HepG2 (cell line): ENCODE measurements at regions not wholly inside any gene's neighbourhood (a gene's known extent, or its start where the extent isn't known, plus 50 kb on each side); places are given as distances from the start of the nearest gene placed in this dataset.
A peak's percentile ranks its signal among the peaks of the same experiment; 100 is the strongest.

ENCODE experiments used
- ATAC-seq: fragments of 200-7000 bp; cut with Tn5 transposase; 3 replicates; pipeline ENCODE4 v1.9.1; 2020; ENCODE audit warnings: mild to moderate bottlenecking, moderate library complexity
- BruUV-seq: library from RNA; stranded (reverse); fragments of 400-500 nt; replicated peaks from 2 replicates; lab custom pipeline; 2021; lab: Mats Ljungman, UMichigan
- CTCF ChIA-PET: fragments of 300-600 bp; formaldehyde crosslinking; extraction: SDS; loops from one replicate; lab custom pipeline; 2021; ENCODE audit warnings: low total read pairs, inconsistent platforms, low intra/inter-chr PET ratio; lab: Yijun Ruan, JAX
- POLR2A ChIA-PET: fragments of 350-600 bp; sonication (Branson Sonifier 250); formaldehyde crosslinking; loops from one replicate; lab custom pipeline; 2020; ENCODE audit warnings: antibody characterized with exemption, inconsistent platforms; lab: Yijun Ruan, JAX
- DNase-seq: peaks from one replicate; pipeline ENCODE4 v3.0.0-alpha.2; 2015; ENCODE audit warnings: low spot score
- FAIRE-seq: peaks from 3 replicates; lab custom pipeline; 2011; peaks lifted over from hg19 to GRCh38; lab: Jason Lieb, UNC
- H2AFZ ChIP-seq: one replicate; pipeline ENCODE4 v1.6.1; 2011; ENCODE audit warnings: low read length, inconsistent platforms
- H3K27ac ChIP-seq: fragments of 300-600 bp; 3 replicates; pipeline ENCODE4 v1.8.0; 2011; ENCODE audit warnings: mixed run types, mild to moderate bottlenecking, mixed read lengths, low read length, inconsistent platforms; ENCODE audit not compliant: insufficient read depth; ENCODE audit errors: extremely low read length
- H3K27me3 ChIP-seq, 2 experiments: fragments of 200-600 bp in 1 of 2; 2 replicates in 1 of 2; 3 replicates in 1 of 2; pipeline versions ENCODE4 v1.6.0 to v1.8.0; 2011; ENCODE audit warnings: low read length in 2 of 2, mild to moderate bottlenecking in 2 of 2, moderate library complexity in 2 of 2, inconsistent platforms in 1 of 2; ENCODE audit not compliant: insufficient read depth in 2 of 2, control insufficient read depth in 1 of 2
- H3K36me3 ChIP-seq, 2 experiments: fragments of 200-600 bp in 1 of 2; replicated peaks in 1 of 2; 2 replicates in 1 of 2; 3 replicates in 1 of 2; pipeline versions ENCODE4 v1.5.1 to v1.8.0; 2011; ENCODE audit warnings: low read length in 2 of 2, inconsistent platforms in 1 of 2; ENCODE audit not compliant: insufficient read depth in 2 of 2, control insufficient read depth in 1 of 2
- H3K4me1 ChIP-seq: 2 replicates; pipeline ENCODE4 v1.5.1; 2012; ENCODE audit warnings: low read length, inconsistent platforms; ENCODE audit not compliant: insufficient read depth
- H3K4me2 ChIP-seq: 2 replicates; pipeline ENCODE4 v1.6.0; 2011; ENCODE audit warnings: low read depth, low read length, inconsistent platforms
- H3K4me3 ChIP-seq, 3 experiments: fragments of 200-600 bp in 1 of 3; sonication (generic), shearing (Covaris generic) in 1 of 3; replicated peaks in 1 of 3; 2 replicates each; pipeline ENCODE4 v1.5.1; 2011 to 2016; ENCODE audit warnings: low read length in 3 of 3, inconsistent platforms in 2 of 3, low read depth in 2 of 3, mild to moderate bottlenecking in 2 of 3, control low read depth in 1 of 3, mixed read lengths in 1 of 3; ENCODE audit not compliant: insufficient read depth in 1 of 3
- H3K79me2 ChIP-seq: one replicate; pipeline ENCODE4 v1.6.1; 2011; ENCODE audit warnings: low read length, inconsistent platforms; ENCODE audit not compliant: insufficient read depth
- H3K9ac ChIP-seq: 2 replicates; pipeline ENCODE4 v1.6.0; 2011; ENCODE audit warnings: mild to moderate bottlenecking, low read depth, low read length, inconsistent platforms; ENCODE audit not compliant: insufficient read depth
- H3K9me3 ChIP-seq: 2 replicates; pipeline ENCODE4 v1.5.1; 2012; ENCODE audit warnings: mild to moderate bottlenecking, low read length
- H4K20me1 ChIP-seq: 2 replicates; pipeline ENCODE4 v1.6.0; 2011; ENCODE audit warnings: inconsistent platforms, mild to moderate bottlenecking, low read length, moderate library complexity; ENCODE audit not compliant: insufficient read depth
- FIP1L1 ChIP-seq: fragments of 200-400 bp; formaldehyde crosslinking; IDR thresholded peaks from 2 replicates; pipeline ENCODE4 v1.6.1; 2018; ENCODE audit warnings: low read depth, mild to moderate bottlenecking, low read length, moderate library complexity, borderline replicate concordance; ENCODE audit not compliant: insufficient read depth
- KLF9 ChIP-seq: IDR thresholded peaks from 2 replicates; pipeline ENCODE4 v1.6.1; 2016; ENCODE audit warnings: low read depth
- MAFF ChIP-seq: IDR thresholded peaks from 2 replicates; pipeline ENCODE4 v1.6.1; 2011; ENCODE audit warnings: low read depth, low read length, improper control_type of control experiment
- MAFK ChIP-seq, 2 experiments: IDR thresholded peaks in 1 of 2; conservative IDR thresholded peaks in 1 of 2; 2 replicates each; pipeline ENCODE4 v1.6.1; 2011; ENCODE audit warnings: improper control_type of control experiment in 2 of 2, low read length in 2 of 2
- MAX ChIP-seq: IDR thresholded peaks from 2 replicates; pipeline ENCODE4 v1.6.1; 2012; ENCODE audit warnings: inconsistent platforms
- PAWR ChIP-seq: sonication (generic); formaldehyde crosslinking; IDR thresholded peaks from 2 replicates; pipeline ENCODE4 v1.4.0; 2020; ENCODE audit warnings: missing genetic modification reagents, mild to moderate bottlenecking, borderline replicate concordance
- POLR2A ChIP-seq, 2 experiments: IDR thresholded peaks; 2 replicates each; pipeline ENCODE4 v1.6.1; 2011; ENCODE audit warnings: low read depth in 2 of 2, low read length in 2 of 2, mild to moderate bottlenecking in 1 of 2, moderate library complexity in 1 of 2; ENCODE audit not compliant: insufficient read depth in 1 of 2
- ZFP36L2 ChIP-seq: sonication (generic); formaldehyde crosslinking; IDR thresholded peaks from 2 replicates; pipeline ENCODE4 v1.4.0; 2020; ENCODE audit warnings: missing genetic modification reagents
- ZFP91 ChIP-seq: sonication (generic); formaldehyde crosslinking; IDR thresholded peaks from 2 replicates; pipeline ENCODE4 v1.9.0; 2022; ENCODE audit warnings: missing genetic modification reagents, mild to moderate bottlenecking, borderline replicate concordance
- ZNF101 ChIP-seq: sonication (generic); formaldehyde crosslinking; IDR thresholded peaks from 2 replicates; pipeline ENCODE4 v1.4.0; 2020; ENCODE audit warnings: mild to moderate bottlenecking, low read depth, missing genetic modification reagents, borderline replicate concordance
- ZNF496 ChIP-seq: sonication (generic); formaldehyde crosslinking; IDR thresholded peaks from 2 replicates; pipeline ENCODE4 v1.8.1; 2023; ENCODE audit warnings: mild to moderate bottlenecking, moderate library complexity, missing genetic modification reagents; ENCODE audit not compliant: insufficient replicate concordance
- ZNF678 ChIP-seq: sonication (generic); formaldehyde crosslinking; IDR thresholded peaks from 2 replicates; pipeline ENCODE4 v1.4.0; 2020; ENCODE audit warnings: mild to moderate bottlenecking, missing genetic modification reagents
- ZNF761 ChIP-seq: sonication (generic); formaldehyde crosslinking; conservative IDR thresholded peaks from 2 replicates; pipeline ENCODE4 v1.4.0; 2020; ENCODE audit warnings: mild to moderate bottlenecking, missing genetic modification reagents
- ZNF792 ChIP-seq: IDR thresholded peaks from 2 replicates; pipeline ENCODE4 v1.6.1; 2016
- WGBS: methylation state at CpG from one replicate; pipeline ENCODE4 v1.1.6; 2017; ENCODE audit warnings: low lambda C conversion rate; 5-methylcytosine and 5-hydroxymethylcytosine counted together
- in situ Hi-C: cut with HindIII; loops from 2 replicates; pipeline ENCODE4 v1.10.0; 2017; ENCODE audit warnings: low pct_unique_long_range_greater_than_20kb; ENCODE audit not compliant: extremely low pct_ligation_motif_present
- intact Hi-C: fragments of 100-400 bp; cut with micrococcal nuclease; formaldehyde crosslinking; loops from one replicate; pipeline ENCODE4 v1.10.0; 2022; ENCODE audit not compliant: unreplicated experiment

- CTCF ChIA-PET, result no interaction called here
- 1% methylated on average over 3 of the region's 3 CpGs for WGBS
Observed at GRCh38 chr6:19009769-19010168, 622.6 kb downstream of the RNF144B start.

More at GRCh38 chr6:19009769-19010168, 622.6 kb downstream of the RNF144B start:
- FAIRE-seq (no peak), DNase-seq (no peak), ATAC-seq (no peak)
- no peaks in the 10 kb centered on the region for H3K36me3 ChIP-seq
- TF ChIP-seq PAWR (CRISPR knock-in tag) (no peak), ZFP91 (CRISPR knock-in tag) (no peak), MAX (no peak), ZNF761 (CRISPR knock-in tag) (no peak), ZFP36L2 (CRISPR knock-in tag) (no peak), MAFF (peak; percentile 67), POLR2A (IDR thresholded peaks at IDR 0.05; ENCODE audit: insufficient read depth in 1 of 2, low read depth in 2 of 2, low read length in 2 of 2) (no peak), KLF9 (CRISPR knock-in tag) (no peak), ZNF496 (no peak), MAFK (conservative IDR thresholded peaks at IDR 0.05 in 1 of 2, IDR thresholded peaks at IDR 0.05 in 1 of 2; ENCODE audit: low read length in 2 of 2) (peak; percentile 72 to 82), FIP1L1 (no peak), ZNF101 (CRISPR knock-in tag) (no peak), ZNF792 (CRISPR knock-in tag) (no peak), ZNF678 (CRISPR knock-in tag) (no peak)
- no peaks in the 10 kb centered on the region for H3K27me3 ChIP-seq
- H3K79me2 ChIP-seq, result no peaks in the 10 kb centered on the region
- H2AFZ ChIP-seq, result no peak overlapping the region
- in situ Hi-C loops (no loop called here), intact Hi-C loops (no loop called here)
- no peak overlapping the region for H3K4me3 ChIP-seq
- H3K9me3 ChIP-seq, result no peaks in the 10 kb centered on the region
- no peaks in the 10 kb centered on the region for H4K20me1 ChIP-seq
- BruUV-seq, result no TSS peak
- POLR2A ChIA-PET, result no interaction called here
- no peak overlapping the region for H3K4me2 ChIP-seq
- no peaks in the 10 kb centered on the region for H3K4me1 ChIP-seq
- no peak overlapping the region for H3K27ac ChIP-seq
- no peak overlapping the region for H3K9ac ChIP-seq
